Loucy (cell line): ENCODE measurements at regions not wholly inside any gene's neighbourhood (a gene's known extent, or its start where the extent isn't known, plus 50 kb on each side); places are given as distances from the start of the nearest gene placed in this dataset.

Experiments used
- CTCF ChIP-seq: fragments of 200-600 bp; sonication (generic); conservative IDR thresholded peaks from 2 replicates; pipeline ENCODE4 v1.5.1; 2014; ENCODE audit warnings: mild to moderate bottlenecking, antibody characterized with exemption, low read length
- EZH2phosphoT487 ChIP-seq: fragments of 200-600 bp; IDR thresholded peaks from 2 replicates; pipeline ENCODE4 v1.6.1; 2018; ENCODE audit warnings: antibody characterized with exemption, mild to moderate bottlenecking, moderate library complexity, borderline replicate concordance

- no peak for TF ChIP-seq CTCF
- no peak for TF ChIP-seq EZH2phosphoT487
Measured at GRCh38 chr5:135632798-135633197, 54.0 kb upstream of the CXCL14 start.
